ENCODE measurements at regions not wholly inside any gene's neighbourhood (a gene's known extent, or its start where the extent isn't known, plus 50 kb on each side); places are given as distances from the start of the nearest gene placed in this dataset.

DNA sequence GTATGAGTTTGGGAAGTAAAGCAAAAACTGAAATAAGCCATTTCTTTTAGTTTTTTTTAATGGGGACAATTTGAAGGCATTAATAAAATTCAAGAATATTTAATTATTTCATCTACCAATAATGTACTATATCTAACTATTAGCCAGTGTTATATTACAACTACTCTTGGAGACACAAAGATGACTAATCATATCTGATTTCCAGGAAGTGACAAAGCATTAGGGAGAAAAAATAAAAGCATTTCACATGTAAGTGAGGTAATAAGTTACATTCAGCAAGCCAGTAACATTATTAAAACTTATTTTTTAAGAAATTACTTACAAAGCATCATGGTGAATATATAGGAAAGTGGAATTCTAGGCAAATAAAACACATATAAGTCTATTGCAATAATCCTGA, 781.3 kb upstream of the NRXN1 start:
- H3K4me1 ChIP-seq (ENCODE audit: insufficient read depth) = peaks cover 12% of the 10 kb centered on the region; the same call in 1 of the 2 replicates
- H3K79me2 ChIP-seq (replicated peaks; ENCODE audit: insufficient read depth) = no peaks in the 10 kb centered on the region
- Mint-ChIP-seq H3K9me3 (no peaks in the 10 kb centered on the region), H3K4me3 (no peak overlapping the region), H3K27me3 (ENCODE audit: insufficient read depth, low read depth, poor library complexity) (no peaks in the 10 kb centered on the region), H3K36me3 (ENCODE audit: low read depth) (no peaks in the 10 kb centered on the region), H3K27ac (no peak overlapping the region), H3K4me1 (peaks cover 28% of the 10 kb centered on the region; the same call in 2 of the 3 replicates)
- no peak for TF ChIP-seq NANOG (IDR thresholded peaks at IDR 0.05; ENCODE audit: borderline replicate concordance)
- TF ChIP-seq, protein P1, sequence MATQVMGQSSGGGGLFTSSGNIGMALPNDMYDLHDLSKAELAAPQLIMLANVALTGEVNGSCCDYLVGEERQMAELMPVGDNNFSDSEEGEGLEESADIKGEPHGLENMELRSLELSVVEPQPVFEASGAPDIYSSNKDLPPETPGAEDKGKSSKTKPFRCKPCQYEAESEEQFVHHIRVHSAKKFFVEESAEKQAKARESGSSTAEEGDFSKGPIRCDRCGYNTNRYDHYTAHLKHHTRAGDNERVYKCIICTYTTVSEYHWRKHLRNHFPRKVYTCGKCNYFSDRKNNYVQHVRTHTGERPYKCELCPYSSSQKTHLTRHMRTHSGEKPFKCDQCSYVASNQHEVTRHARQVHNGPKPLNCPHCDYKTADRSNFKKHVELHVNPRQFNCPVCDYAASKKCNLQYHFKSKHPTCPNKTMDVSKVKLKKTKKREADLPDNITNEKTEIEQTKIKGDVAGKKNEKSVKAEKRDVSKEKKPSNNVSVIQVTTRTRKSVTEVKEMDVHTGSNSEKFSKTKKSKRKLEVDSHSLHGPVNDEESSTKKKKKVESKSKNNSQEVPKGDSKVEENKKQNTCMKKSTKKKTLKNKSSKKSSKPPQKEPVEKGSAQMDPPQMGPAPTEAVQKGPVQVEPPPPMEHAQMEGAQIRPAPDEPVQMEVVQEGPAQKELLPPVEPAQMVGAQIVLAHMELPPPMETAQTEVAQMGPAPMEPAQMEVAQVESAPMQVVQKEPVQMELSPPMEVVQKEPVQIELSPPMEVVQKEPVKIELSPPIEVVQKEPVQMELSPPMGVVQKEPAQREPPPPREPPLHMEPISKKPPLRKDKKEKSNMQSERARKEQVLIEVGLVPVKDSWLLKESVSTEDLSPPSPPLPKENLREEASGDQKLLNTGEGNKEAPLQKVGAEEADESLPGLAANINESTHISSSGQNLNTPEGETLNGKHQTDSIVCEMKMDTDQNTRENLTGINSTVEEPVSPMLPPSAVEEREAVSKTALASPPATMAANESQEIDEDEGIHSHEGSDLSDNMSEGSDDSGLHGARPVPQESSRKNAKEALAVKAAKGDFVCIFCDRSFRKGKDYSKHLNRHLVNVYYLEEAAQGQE (IDR thresholded peaks at IDR 0.05; ENCODE audit: unreplicated experiment) = no peak
- no peaks in the 10 kb centered on the region for H3K36me3 ChIP-seq (ENCODE audit: insufficient read depth)
- DNase-seq (ENCODE audit: low spot score) (no peak), ATAC-seq (no peak)
- no peaks in the 10 kb centered on the region for H3F3A ChIP-seq (replicated peaks; ENCODE audit: low read depth)
- H3K4me2 ChIP-seq = no peak overlapping the region
- no peaks in the 10 kb centered on the region for H3K9me2 ChIP-seq (ENCODE audit: insufficient read depth)
- H3K4me3 ChIP-seq = no peak overlapping the region
- no peaks in the 10 kb centered on the region for H3K27me3 ChIP-seq (ENCODE audit: insufficient read depth)
- no peak overlapping the region for H2AFZ ChIP-seq
- H4K20me1 ChIP-seq (replicated peaks; ENCODE audit: insufficient read depth) = no peaks in the 10 kb centered on the region
- no peak overlapping the region for H3K27ac ChIP-seq (ENCODE audit: low read depth)

GRCh38 chr2:51812138-51812866, 780.4 kb upstream of the NRXN1 start:
- Histone ChIP-seq H3K27ac (ENCODE audit: low read depth) (no peak overlapping the region), H3K9me2 (ENCODE audit: insufficient read depth) (no peaks in the 10 kb centered on the region), H3K4me2 (no peak overlapping the region), H3K4me3 (no peak overlapping the region), H3F3A (replicated peaks; ENCODE audit: low read depth) (no peaks in the 10 kb centered on the region), H4K20me1 (replicated peaks; ENCODE audit: insufficient read depth) (no peaks in the 10 kb centered on the region), H3K36me3 (ENCODE audit: insufficient read depth) (no peaks in the 10 kb centered on the region), H2AFZ (no peak overlapping the region), H3K27me3 (ENCODE audit: insufficient read depth) (no peaks in the 10 kb centered on the region), H3K79me2 (replicated peaks; ENCODE audit: insufficient read depth) (no peaks in the 10 kb centered on the region), H3K4me1 (ENCODE audit: insufficient read depth) (peaks cover 12% of the 10 kb centered on the region; the same call in 1 of the 2 replicates)
- ATAC-seq = no peak
- Mint-ChIP-seq H3K4me1 (peaks cover 22% of the 10 kb centered on the region; the same call in 2 of the 3 replicates), H3K9me3 (no peaks in the 10 kb centered on the region), H3K36me3 (ENCODE audit: low read depth) (no peaks in the 10 kb centered on the region), H3K4me3 (no peak overlapping the region), H3K27ac (no peak overlapping the region; the same call in 1 of the 2 replicates), H3K27me3 (ENCODE audit: insufficient read depth, low read depth, poor library complexity) (no peaks in the 10 kb centered on the region)
- DNase-seq (ENCODE audit: low spot score) = no peak
- no peak for TF ChIP-seq ZNF331 (CRISPR knock-in tag; IDR thresholded peaks at IDR 0.05; ENCODE audit: low read depth)
- no peak for TF ChIP-seq ETS1 (IDR thresholded peaks at IDR 0.05)
- no peak for TF ChIP-seq ZNF114 (CRISPR knock-in tag; IDR thresholded peaks at IDR 0.05)
- TF ChIP-seq, protein P1 (IDR thresholded peaks at IDR 0.05; ENCODE audit: unreplicated experiment) = no peak
- TF ChIP-seq, protein P2, sequence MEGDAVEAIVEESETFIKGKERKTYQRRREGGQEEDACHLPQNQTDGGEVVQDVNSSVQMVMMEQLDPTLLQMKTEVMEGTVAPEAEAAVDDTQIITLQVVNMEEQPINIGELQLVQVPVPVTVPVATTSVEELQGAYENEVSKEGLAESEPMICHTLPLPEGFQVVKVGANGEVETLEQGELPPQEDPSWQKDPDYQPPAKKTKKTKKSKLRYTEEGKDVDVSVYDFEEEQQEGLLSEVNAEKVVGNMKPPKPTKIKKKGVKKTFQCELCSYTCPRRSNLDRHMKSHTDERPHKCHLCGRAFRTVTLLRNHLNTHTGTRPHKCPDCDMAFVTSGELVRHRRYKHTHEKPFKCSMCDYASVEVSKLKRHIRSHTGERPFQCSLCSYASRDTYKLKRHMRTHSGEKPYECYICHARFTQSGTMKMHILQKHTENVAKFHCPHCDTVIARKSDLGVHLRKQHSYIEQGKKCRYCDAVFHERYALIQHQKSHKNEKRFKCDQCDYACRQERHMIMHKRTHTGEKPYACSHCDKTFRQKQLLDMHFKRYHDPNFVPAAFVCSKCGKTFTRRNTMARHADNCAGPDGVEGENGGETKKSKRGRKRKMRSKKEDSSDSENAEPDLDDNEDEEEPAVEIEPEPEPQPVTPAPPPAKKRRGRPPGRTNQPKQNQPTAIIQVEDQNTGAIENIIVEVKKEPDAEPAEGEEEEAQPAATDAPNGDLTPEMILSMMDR (conservative IDR thresholded peaks at IDR 0.05; ENCODE audit: low read depth in 2 of 2) = no peak
- no peak for TF ChIP-seq STAT1 (IDR thresholded peaks at IDR 0.05; ENCODE audit: unreplicated experiment)
- TF ChIP-seq EZH2 (IDR thresholded peaks at IDR 0.05; ENCODE audit: low read depth, unreplicated experiment) = no peak
- TF ChIP-seq POLR2AphosphoS5 (IDR thresholded peaks at IDR 0.05; ENCODE audit: low read depth) = no peak
- no peak for TF ChIP-seq EZH2phosphoT487 (IDR thresholded peaks at IDR 0.05; ENCODE audit: unreplicated experiment)

Measured in GM23338 (cell line).